IPS DF 4.7 (cell line): ENCODE measurements at regions not wholly inside any gene's neighbourhood (a gene's known extent, or its start where the extent isn't known, plus 50 kb on each side); places are given as distances from the start of the nearest gene placed in this dataset.
"Not testable (repeated sequence)": the region's sequence is repeated elsewhere in the genome, so short reads cannot be mapped to it uniquely, and the experiment has no call there.

Source experiments
- DNase-seq: peaks from one replicate; pipeline ENCODE4 v3.0.0-alpha.2; 2013; ENCODE audit warnings: low spot score; ENCODE audit errors: extremely low read depth

GRCh38 chr16:63633706-63634445, 1488.0 kb downstream of the CDH11 start:
- DNase-seq = not testable (repeated sequence)

- no peak for DNase-seq
Observed at GRCh38 chr16:63629272-63629671, 1492.6 kb downstream of the CDH11 start.

- DNase-seq = no peak
Observed at GRCh38 chr16:63628812-63629211, 1493.1 kb downstream of the CDH11 start.

- DNase-seq = no peak
Observed at GRCh38 chr16:63625126-63625525, 1496.7 kb downstream of the CDH11 start.

GRCh38 chr16:63623551-63624039, 1498.3 kb downstream of the CDH11 start:
- DNase-seq = no peak

GRCh38 chr16:63618896-63619485, 1502.9 kb downstream of the CDH11 start:
- no peak for DNase-seq

GRCh38 chr16:63617990-63618763, 1503.7 kb downstream of the CDH11 start:
- no peak for DNase-seq

- DNase-seq = no peak
Observed at GRCh38 chr16:63617047-63617989, 1504.5 kb downstream of the CDH11 start.

- DNase-seq = no peak
Observed at GRCh38 chr16:63614429-63614828, 1507.4 kb downstream of the CDH11 start.

- no peak for DNase-seq
Observed at GRCh38 chr16:63613701-63614100, 1508.2 kb downstream of the CDH11 start.

- no peak for DNase-seq
Observed at GRCh38 chr16:63612462-63613227, 1509.2 kb downstream of the CDH11 start.

- DNase-seq = no peak
Observed at GRCh38 chr16:63606778-63607177, 1515.1 kb downstream of the CDH11 start.

- no peak for DNase-seq
Observed at GRCh38 chr16:63602206-63602927, 1519.5 kb downstream of the CDH11 start.

- no peak for DNase-seq
Observed at GRCh38 chr16:63596716-63597115, 1525.1 kb downstream of the CDH11 start.

GRCh38 chr16:63592852-63593251, 1529.0 kb downstream of the CDH11 start:
- DNase-seq = no peak

- DNase-seq = no peak
Observed at GRCh38 chr16:63581570-63581969, 1540.3 kb downstream of the CDH11 start.

GRCh38 chr16:63578791-63579190, 1542.6 kb upstream of the CDH8 start:
- DNase-seq = no peak

- DNase-seq = no peak
Observed at GRCh38 chr16:63577891-63578290, 1541.7 kb upstream of the CDH8 start.

- no peak for DNase-seq
Observed at GRCh38 chr16:63575041-63575440, 1538.8 kb upstream of the CDH8 start.

GRCh38 chr16:63568164-63568563, 1531.9 kb upstream of the CDH8 start:
- no peak for DNase-seq
